Prostate gland (tissue), 2 donors: ENCODE measurements at regions not wholly inside any gene's neighbourhood (a gene's known extent, or its start where the extent isn't known, plus 50 kb on each side); places are given as distances from the start of the nearest gene placed in this dataset.

Experiments used
- POLR2A ChIP-seq: fragments of 450-650 bp; IDR thresholded peaks from one replicate; pipeline ENCODE4 v1.6.1; 2016; ENCODE audit warnings: antibody characterized with exemption, mild to moderate bottlenecking
- TF ChIP-seq, protein P1 (sequence below), 4 experiments: fragments of 200-600 bp in 2 of 4; fragments of 450-650 bp in 2 of 4; sonication (generic) in 2 of 4; IDR thresholded peaks; 1 replicate in 3 of 4; 2 replicates in 1 of 4; pipeline ENCODE4 v1.5.1; 2016 to 2019; ENCODE audit warnings: antibody characterized with exemption in 4 of 4, mild to moderate bottlenecking in 2 of 4, moderate library complexity in 2 of 4

DNA sequence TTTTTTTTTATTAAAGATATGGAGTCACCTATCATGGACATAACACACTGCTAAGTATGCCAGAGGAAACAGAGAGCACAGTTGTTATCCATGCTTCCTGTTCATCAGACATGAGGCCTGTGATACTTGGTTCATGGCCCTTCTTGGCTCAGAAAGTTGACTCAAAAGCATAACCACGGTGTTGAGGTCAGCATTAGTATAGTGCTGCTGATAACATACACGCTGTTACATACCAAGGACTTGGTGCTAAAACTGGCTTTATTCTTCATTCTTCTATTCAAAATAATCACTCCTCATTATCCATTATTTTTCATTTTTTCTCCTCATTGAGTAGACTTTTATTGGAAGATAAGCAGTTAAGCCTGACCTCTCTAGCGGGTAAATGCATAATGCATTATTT, 464.1 kb downstream of the ADGRL2 start:
- TF ChIP-seq, protein P1, sequence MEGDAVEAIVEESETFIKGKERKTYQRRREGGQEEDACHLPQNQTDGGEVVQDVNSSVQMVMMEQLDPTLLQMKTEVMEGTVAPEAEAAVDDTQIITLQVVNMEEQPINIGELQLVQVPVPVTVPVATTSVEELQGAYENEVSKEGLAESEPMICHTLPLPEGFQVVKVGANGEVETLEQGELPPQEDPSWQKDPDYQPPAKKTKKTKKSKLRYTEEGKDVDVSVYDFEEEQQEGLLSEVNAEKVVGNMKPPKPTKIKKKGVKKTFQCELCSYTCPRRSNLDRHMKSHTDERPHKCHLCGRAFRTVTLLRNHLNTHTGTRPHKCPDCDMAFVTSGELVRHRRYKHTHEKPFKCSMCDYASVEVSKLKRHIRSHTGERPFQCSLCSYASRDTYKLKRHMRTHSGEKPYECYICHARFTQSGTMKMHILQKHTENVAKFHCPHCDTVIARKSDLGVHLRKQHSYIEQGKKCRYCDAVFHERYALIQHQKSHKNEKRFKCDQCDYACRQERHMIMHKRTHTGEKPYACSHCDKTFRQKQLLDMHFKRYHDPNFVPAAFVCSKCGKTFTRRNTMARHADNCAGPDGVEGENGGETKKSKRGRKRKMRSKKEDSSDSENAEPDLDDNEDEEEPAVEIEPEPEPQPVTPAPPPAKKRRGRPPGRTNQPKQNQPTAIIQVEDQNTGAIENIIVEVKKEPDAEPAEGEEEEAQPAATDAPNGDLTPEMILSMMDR (IDR thresholded peaks at IDR 0.05): no peak
- TF ChIP-seq POLR2A: no peak
